Natural killer cell (primary cell): ENCODE measurements at regions not wholly inside any gene's neighbourhood (a gene's known extent, or its start where the extent isn't known, plus 50 kb on each side); places are given as distances from the start of the nearest gene placed in this dataset.

ENCODE experiments used
- ATAC-seq, 3 donors: fragments of 150-1000 bp in 2 of 3; fragments of 200-7000 bp in 1 of 3; cut with Tn5 transposase; 1 replicate in 1 of 3; 2 replicates in 2 of 3; pipeline ENCODE4 v1.10.0; 2021; ENCODE audit warnings: mild to moderate bottlenecking in 2 of 3, moderate library complexity in 2 of 3
- DNase-seq, 2 donors: peaks; one replicate each; pipeline versions ENCODE4 v3.0.0 to v3.0.0-alpha.2; 2013 to 2021; ENCODE audit warnings: mixed read lengths in 1 of 2
- H3K27ac ChIP-seq: one replicate; pipeline ENCODE4 v1.5.1; 2013; ENCODE audit warnings: mild to moderate bottlenecking, low read length
- H3K27me3 ChIP-seq: one replicate; pipeline ENCODE4 v1.6.1; 2013; ENCODE audit warnings: low read length; ENCODE audit not compliant: control insufficient read depth, insufficient read depth
- H3K36me3 ChIP-seq: one replicate; pipeline ENCODE4 v1.6.1; 2013; ENCODE audit warnings: low read length; ENCODE audit not compliant: control insufficient read depth, insufficient read depth
- H3K4me1 ChIP-seq: one replicate; pipeline ENCODE4 v1.6.1; 2013; ENCODE audit warnings: low read length; ENCODE audit not compliant: control insufficient read depth, insufficient read depth
- H3K4me3 ChIP-seq: one replicate; pipeline ENCODE4 v1.5.1; 2013; ENCODE audit warnings: low read length
- H3K9me3 ChIP-seq: one replicate; pipeline ENCODE4 v1.6.1; 2013; ENCODE audit warnings: low read length; ENCODE audit not compliant: control insufficient read depth, insufficient read depth
- H3K27ac Mint-ChIP-seq, 2 donors: one replicate each; pipeline ENCODE4 v1.8.0; 2022; ENCODE audit warnings: mild to moderate bottlenecking in 2 of 2, mixed read lengths in 2 of 2, moderate library complexity in 1 of 2
- H3K27me3 Mint-ChIP-seq, 2 donors: one replicate each; pipeline ENCODE4 v1.8.0; 2022; ENCODE audit warnings: low read depth in 2 of 2, mixed read lengths in 2 of 2
- H3K36me3 Mint-ChIP-seq: one replicate; pipeline ENCODE4 v1.8.0; 2022; ENCODE audit warnings: mixed read lengths
- H3K4me1 Mint-ChIP-seq, 2 donors: one replicate each; pipeline ENCODE4 v1.8.0; 2022; ENCODE audit warnings: mixed read lengths in 2 of 2
- H3K4me3 Mint-ChIP-seq: one replicate; pipeline ENCODE4 v1.8.0; 2022; ENCODE audit warnings: mild to moderate bottlenecking, moderate library complexity, mixed read lengths
- H3K9me3 Mint-ChIP-seq, 2 donors: one replicate each; pipeline ENCODE4 v1.8.0; 2022; ENCODE audit warnings: mixed read lengths in 2 of 2
- WGBS: methylation state at CpG from one replicate; pipeline ENCODE4 v1.1.7; 2013; ENCODE audit warnings: missing lambda C conversion rate; ENCODE audit not compliant: insufficient coverage; 5-methylcytosine and 5-hydroxymethylcytosine counted together
- intact Hi-C: fragments of 100-400 bp; cut with micrococcal nuclease; formaldehyde crosslinking; loops from one replicate; pipeline ENCODE4 v1.14.2; 2022
- TF ChIP-seq, protein P1 (sequence below): fragments of 200-600 bp; IDR thresholded peaks from one replicate; pipeline ENCODE4 v1.8.0; 2022; ENCODE audit warnings: antibody characterized with exemption

DNA sequence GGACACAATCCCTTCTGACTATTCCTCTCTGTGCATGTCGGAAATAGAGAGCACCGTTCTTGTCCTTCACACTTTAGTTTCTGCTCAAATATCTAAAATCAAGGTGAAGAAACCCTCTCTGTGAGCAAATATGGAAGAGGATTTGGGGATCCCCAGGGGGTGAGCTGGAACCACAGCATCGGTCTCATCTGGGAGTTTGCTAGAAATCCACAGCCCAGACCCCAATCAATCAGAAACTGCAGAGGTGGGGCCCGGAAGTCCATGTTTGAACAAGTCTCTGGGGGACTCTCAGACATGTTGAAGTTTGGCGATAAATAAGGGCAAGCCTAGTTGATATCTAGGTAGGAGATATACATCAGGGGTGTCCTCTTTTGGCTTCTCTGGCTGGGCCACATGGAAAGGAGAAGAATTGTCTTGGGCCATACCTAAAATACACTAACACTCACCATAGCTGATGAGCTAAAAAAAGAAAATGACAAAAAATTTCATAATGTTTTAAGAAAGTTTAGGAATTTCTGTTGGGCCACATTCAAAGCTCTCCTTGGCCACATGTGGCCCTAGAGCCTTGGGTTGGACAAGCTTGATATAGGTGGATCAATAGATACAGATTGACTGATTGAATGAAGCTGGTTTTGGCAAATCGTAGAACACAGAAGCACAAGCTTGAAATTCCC, 168.0 kb upstream of the FOXF1 start:
- TF ChIP-seq, protein P1, sequence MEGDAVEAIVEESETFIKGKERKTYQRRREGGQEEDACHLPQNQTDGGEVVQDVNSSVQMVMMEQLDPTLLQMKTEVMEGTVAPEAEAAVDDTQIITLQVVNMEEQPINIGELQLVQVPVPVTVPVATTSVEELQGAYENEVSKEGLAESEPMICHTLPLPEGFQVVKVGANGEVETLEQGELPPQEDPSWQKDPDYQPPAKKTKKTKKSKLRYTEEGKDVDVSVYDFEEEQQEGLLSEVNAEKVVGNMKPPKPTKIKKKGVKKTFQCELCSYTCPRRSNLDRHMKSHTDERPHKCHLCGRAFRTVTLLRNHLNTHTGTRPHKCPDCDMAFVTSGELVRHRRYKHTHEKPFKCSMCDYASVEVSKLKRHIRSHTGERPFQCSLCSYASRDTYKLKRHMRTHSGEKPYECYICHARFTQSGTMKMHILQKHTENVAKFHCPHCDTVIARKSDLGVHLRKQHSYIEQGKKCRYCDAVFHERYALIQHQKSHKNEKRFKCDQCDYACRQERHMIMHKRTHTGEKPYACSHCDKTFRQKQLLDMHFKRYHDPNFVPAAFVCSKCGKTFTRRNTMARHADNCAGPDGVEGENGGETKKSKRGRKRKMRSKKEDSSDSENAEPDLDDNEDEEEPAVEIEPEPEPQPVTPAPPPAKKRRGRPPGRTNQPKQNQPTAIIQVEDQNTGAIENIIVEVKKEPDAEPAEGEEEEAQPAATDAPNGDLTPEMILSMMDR, result no peak
- H3K4me3 ChIP-seq, result no peak overlapping the region
- Mint-ChIP-seq H3K9me3 (no peaks in the 10 kb centered on the region), H3K36me3 (no peaks in the 10 kb centered on the region), H3K27ac (no peak overlapping the region), H3K4me3 (no peak overlapping the region), H3K4me1 (no peaks in the 10 kb centered on the region), H3K27me3 (peaks cover 35 to 73% of the 10 kb centered on the region in 2 donors)
- DNase-seq (no peak), ATAC-seq (no peak)
- intact Hi-C loops, result no loop called here
- no peaks in the 10 kb centered on the region for H3K36me3 ChIP-seq
- no peaks in the 10 kb centered on the region for H3K4me1 ChIP-seq
- whole genome bisulfite sequencing, result 83% methylated on average over 4 of the region's 6 CpGs
- no peaks in the 10 kb centered on the region for H3K27me3 ChIP-seq
- H3K9me3 ChIP-seq, result no peaks in the 10 kb centered on the region
- no peak overlapping the region for H3K27ac ChIP-seq

DNA sequence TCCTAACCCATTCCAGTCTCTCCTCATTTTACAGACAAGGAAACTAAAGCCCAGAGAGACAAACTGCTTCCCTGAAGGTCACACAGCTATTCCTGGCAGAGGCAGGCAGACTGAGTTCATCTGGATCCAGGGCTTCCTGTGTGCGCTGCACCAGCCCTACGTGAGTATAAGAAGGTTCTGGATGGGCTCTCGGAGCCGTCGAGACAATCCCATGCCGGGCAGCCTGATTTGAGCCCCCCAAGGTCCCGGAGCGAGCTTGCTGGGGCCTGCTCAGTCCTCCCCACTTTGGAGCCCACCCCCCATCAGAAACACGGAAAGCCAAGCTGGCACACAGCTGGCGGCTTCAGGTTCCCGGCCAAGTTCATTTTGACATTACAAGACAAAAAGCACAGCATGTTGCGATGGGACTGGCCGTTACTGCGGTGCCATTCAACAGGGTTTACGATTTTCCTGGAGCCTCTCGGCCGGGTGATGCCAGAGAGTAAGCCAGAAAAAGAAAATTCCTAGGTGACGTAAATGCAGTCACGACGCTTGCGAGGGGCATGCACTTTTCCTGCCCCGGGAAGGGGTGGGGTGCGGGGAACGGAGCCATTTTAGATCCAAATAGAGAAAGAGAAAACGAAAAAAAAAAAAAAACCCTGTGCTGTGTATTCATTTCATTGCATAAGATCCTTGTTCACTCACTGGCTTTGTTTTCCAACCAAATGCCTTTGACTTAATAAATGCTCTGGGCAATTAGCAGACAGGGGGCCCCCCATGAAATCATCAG, 167.1 kb upstream of the FOXF1 start:
- Histone ChIP-seq H3K27ac (no peak overlapping the region), H3K4me1 (no peaks in the 10 kb centered on the region), H3K9me3 (no peaks in the 10 kb centered on the region), H3K4me3 (no peak overlapping the region), H3K27me3 (no peaks in the 10 kb centered on the region), H3K36me3 (no peaks in the 10 kb centered on the region)
- 38% methylated on average over 23 of the region's 25 CpGs for WGBS
- Mint-ChIP-seq H3K4me3 (no peak overlapping the region), H3K4me1 (no peaks in the 10 kb centered on the region), H3K36me3 (no peaks in the 10 kb centered on the region), H3K9me3 (no peaks in the 10 kb centered on the region), H3K27ac (no peak overlapping the region), H3K27me3 (peaks cover 38 to 81% of the 10 kb centered on the region in 2 donors)
- ATAC-seq (no peak), DNase-seq (no peak)
- intact Hi-C loops, result no loop called here
- TF ChIP-seq, protein P1, result no peak

DNA sequence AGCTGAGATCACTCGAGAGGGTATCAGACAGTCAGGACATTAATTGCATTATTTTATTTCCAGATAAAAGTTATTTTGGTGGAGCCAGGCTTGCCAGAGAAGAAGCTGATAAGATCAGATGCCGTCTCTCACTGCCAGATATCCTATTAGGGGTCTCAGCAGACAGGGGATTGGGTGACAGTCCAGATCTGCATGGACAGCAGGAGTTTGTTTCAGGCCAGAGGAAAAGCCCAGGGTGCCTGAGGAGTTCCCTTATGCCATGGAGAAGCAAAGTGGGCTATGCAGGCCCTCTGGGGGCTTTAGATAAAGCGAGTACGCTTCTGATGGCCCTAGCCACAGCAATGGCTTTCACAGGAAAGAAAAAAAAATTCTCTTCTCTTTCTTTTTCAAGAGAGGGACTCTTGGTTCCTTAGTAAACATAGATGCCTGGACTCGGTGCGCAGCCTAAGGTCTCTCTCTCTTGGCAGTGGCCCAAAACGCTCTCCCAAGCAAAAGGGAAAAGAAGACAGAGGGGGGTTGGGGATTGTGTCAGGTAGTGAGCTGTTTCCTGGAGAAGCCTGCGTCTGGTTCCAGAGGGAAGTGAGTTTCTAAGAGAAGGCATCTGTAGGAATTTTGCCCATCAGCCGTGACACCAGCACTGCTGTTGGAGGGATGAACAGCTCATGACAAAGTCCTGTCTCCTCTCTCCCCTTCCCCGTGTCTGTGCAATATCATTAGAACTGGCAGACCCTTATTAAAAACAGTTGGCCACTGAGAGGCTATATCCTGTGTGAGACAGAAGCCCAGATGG, 166.3 kb upstream of the FOXF1 start:
- WGBS, result 17% methylated on average over 9 of the region's 10 CpGs
- TF ChIP-seq, protein P1, result no peak
- Histone ChIP-seq H3K4me1 (no peaks in the 10 kb centered on the region), H3K27ac (no peak overlapping the region), H3K36me3 (no peaks in the 10 kb centered on the region), H3K27me3 (no peaks in the 10 kb centered on the region), H3K4me3 (no peak overlapping the region), H3K9me3 (no peaks in the 10 kb centered on the region)
- H3K27me3 Mint-ChIP-seq, result peaks cover 41 to 85% of the 10 kb centered on the region in 2 donors
- ATAC-seq (no peak), DNase-seq (no peak)
- H3K4me1 Mint-ChIP-seq, result no peaks in the 10 kb centered on the region
- intact Hi-C loops, result no loop called here
- no peak overlapping the region for H3K4me3 Mint-ChIP-seq
- no peaks in the 10 kb centered on the region for H3K36me3 Mint-ChIP-seq
- H3K27ac Mint-ChIP-seq, result no peak overlapping the region
- no peaks in the 10 kb centered on the region for H3K9me3 Mint-ChIP-seq
